Tibial nerve (tissue), 4 donors: ENCODE measurements at regions not wholly inside any gene's neighbourhood (a gene's known extent, or its start where the extent isn't known, plus 50 kb on each side); places are given as distances from the start of the nearest gene placed in this dataset.

Experiments
- CTCF ChIP-seq, 5 experiments: fragments of 200-600 bp in 3 of 5; fragments of 450-650 bp in 2 of 5; sonication (generic) in 3 of 5; IDR thresholded peaks; one replicate each; pipeline ENCODE4 v1.5.1; 2016 to 2019; ENCODE audit warnings: antibody characterized with exemption in 5 of 5, mild to moderate bottlenecking in 3 of 5, moderate library complexity in 2 of 5
- EP300 ChIP-seq, 2 donors: sonication (generic); formaldehyde crosslinking; IDR thresholded peaks; one replicate each; pipeline ENCODE4 v1.6.1; 2017; ENCODE audit warnings: antibody characterized with exemption in 2 of 2, mild to moderate bottlenecking in 1 of 2
- POLR2A ChIP-seq, 2 donors: fragments of 450-650 bp; IDR thresholded peaks; one replicate each; pipeline ENCODE4 v1.6.1; 2017; ENCODE audit warnings: antibody characterized with exemption in 2 of 2, mild to moderate bottlenecking in 2 of 2, moderate library complexity in 2 of 2

GRCh38 chr1:238141353-238141752, 250.6 kb upstream of the ZP4 start:
- TF ChIP-seq CTCF (IDR thresholded peaks at IDR 0.05) (no peak), POLR2A (IDR thresholded peaks at IDR 0.05) (no peak), EP300 (IDR thresholded peaks at IDR 0.05) (no peak)
